Activated CD8-positive, alpha-beta T cell treated with anti-CD3 and anti-CD28 coated beads, Interleukin-2, amount 10 ng/mL, durations not matched to agents 7 days and 5 days (primary cell): ENCODE measurements at regions not wholly inside any gene's neighbourhood (a gene's known extent, or its start where the extent isn't known, plus 50 kb on each side); places are given as distances from the start of the nearest gene placed in this dataset.

Source experiments
- ATAC-seq: fragments of 150-1000 bp; cut with Tn5 transposase; one replicate; pipeline ENCODE4 v1.10.0; 2021; ENCODE audit warnings: moderate library complexity
- CTCF ChIA-PET: fragments of 350-600 bp; sonication (Branson Sonifier 250); formaldehyde crosslinking; loops from one replicate; lab custom pipeline; 2021; ENCODE audit warnings: antibody characterized with exemption; lab: Charles Lee
- POLR2A ChIA-PET: fragments of 350-600 bp; sonication (Branson Sonifier 250); formaldehyde crosslinking; loops from one replicate; lab custom pipeline; 2021; ENCODE audit warnings: antibody characterized with exemption; lab: Charles Lee
- DNase-seq: peaks from one replicate; pipeline ENCODE4 v3.0.0-alpha.2; 2020
- H3K27ac Mint-ChIP-seq: one replicate; pipeline ENCODE4 v1.8.0; 2021; ENCODE audit warnings: mild to moderate bottlenecking, mixed read lengths
- H3K27me3 Mint-ChIP-seq: one replicate; pipeline ENCODE4 v1.8.0; 2021; ENCODE audit warnings: low read depth, mixed read lengths
- H3K36me3 Mint-ChIP-seq: one replicate; pipeline ENCODE4 v1.8.0; 2021; ENCODE audit warnings: low read depth, mixed read lengths
- H3K4me1 Mint-ChIP-seq: one replicate; pipeline ENCODE4 v1.8.0; 2021; ENCODE audit warnings: low read depth, mixed read lengths
- H3K4me3 Mint-ChIP-seq: one replicate; pipeline ENCODE4 v1.8.0; 2021; ENCODE audit warnings: mild to moderate bottlenecking, mixed read lengths
- H3K9me3 Mint-ChIP-seq: one replicate; pipeline ENCODE4 v1.8.0; 2022; ENCODE audit warnings: mixed read lengths; ENCODE audit not compliant: insufficient read depth

GRCh38 chr14:65224799-65225198 is 122.5 kb upstream of the MAX start:
- Mint-ChIP-seq H3K4me1 (peaks cover 74% of the 10 kb centered on the region), H3K36me3 (no peaks in the 10 kb centered on the region), H3K27me3 (no peaks in the 10 kb centered on the region), H3K9me3 (no peaks in the 10 kb centered on the region), H3K4me3 (peak overlapping the region; percentile 29), H3K27ac (peak overlapping the region; percentile 74)
- ChIA-PET POLR2A (interaction anchor here (0.8 to 1.8 kb wide), 2 partner anchors 55 to 187 kb away, joined by 3 to 8 read pairs; partner anchors contain the start of gene FUT8), CTCF (interaction anchor here (0.8 to 7.0 kb wide), 4 partner anchors 12 to 735 kb away, joined by 3 to 78 read pairs (median 3); partner anchors contain the start of gene FUT8)
- ATAC-seq (peak; percentile 26), DNase-seq (peak; percentile 32)

GRCh38 chr14:65225299-65226159 is 123.2 kb upstream of the MAX start:
- no peaks in the 10 kb centered on the region for H3K27me3 Mint-ChIP-seq
- H3K27ac Mint-ChIP-seq, result peak overlapping the region; percentile 74
- no peak overlapping the region for H3K4me3 Mint-ChIP-seq
- DNase-seq, result no peak
- H3K36me3 Mint-ChIP-seq, result no peaks in the 10 kb centered on the region
- CTCF ChIA-PET, result interaction anchor here (0.8 to 7.0 kb wide), 8 partner anchors 10 to 735 kb away, joined by 3 to 78 read pairs (median 4); partner anchors contain the start of gene FUT8
- no peaks in the 10 kb centered on the region for H3K9me3 Mint-ChIP-seq
- ATAC-seq, result no peak
- POLR2A ChIA-PET, result interaction anchor here (0.8 to 1.8 kb wide), 2 partner anchors 56 to 186 kb away, joined by 3 to 8 read pairs; partner anchors contain the start of gene FUT8
- peaks cover 82% of the 10 kb centered on the region for H3K4me1 Mint-ChIP-seq

- Mint-ChIP-seq H3K27me3 (no peaks in the 10 kb centered on the region), H3K36me3 (no peaks in the 10 kb centered on the region), H3K4me3 (no peak overlapping the region), H3K27ac (no peak overlapping the region), H3K9me3 (no peaks in the 10 kb centered on the region), H3K4me1 (peaks cover 75% of the 10 kb centered on the region)
- ATAC-seq, result no peak
- ChIA-PET POLR2A (interaction anchor here (0.6 kb wide), 1 partner anchor 185 kb away, joined by 3 read pairs; the partner anchor contains the start of gene FUT8), CTCF (interaction anchor here (0.7 to 7.0 kb wide), 5 partner anchors 63 to 734 kb away, joined by 3 to 78 read pairs (median 5); partner anchors contain the start of gene FUT8)
- no peak for DNase-seq
Measured at GRCh38 chr14:65226824-65227604, 124.7 kb upstream of the MAX start.

GRCh38 chr14:65228436-65228835 is 126.1 kb upstream of the MAX start:
- no peak overlapping the region for H3K4me3 Mint-ChIP-seq
- H3K27ac Mint-ChIP-seq, result peak overlapping the region; percentile 4
- H3K27me3 Mint-ChIP-seq, result peaks cover 2% of the 10 kb centered on the region
- ATAC-seq, result no peak
- H3K9me3 Mint-ChIP-seq, result no peaks in the 10 kb centered on the region
- no peak for DNase-seq
- CTCF ChIA-PET, result interaction anchor here (1.5 kb wide), 1 partner anchor 64 kb away, joined by 4 read pairs; no protein-coding TSS in a partner anchor
- H3K36me3 Mint-ChIP-seq, result no peaks in the 10 kb centered on the region
- H3K4me1 Mint-ChIP-seq, result peaks cover 62% of the 10 kb centered on the region
- POLR2A ChIA-PET, result interaction anchor here (1.9 kb wide), 1 partner anchor 183 kb away, joined by 6 read pairs; the partner anchor contains the start of gene FUT8

- no peaks in the 10 kb centered on the region for H3K9me3 Mint-ChIP-seq
- H3K36me3 Mint-ChIP-seq, result no peaks in the 10 kb centered on the region
- no peak for DNase-seq
- ChIA-PET POLR2A (interaction anchor here (0.8 to 1.9 kb wide), 2 partner anchors 15 to 183 kb away, joined by 3 to 6 read pairs; partner anchors contain the start of gene FUT8), CTCF (interaction anchor here (1.1 to 1.5 kb wide), 2 partner anchors 15 to 65 kb away, joined by 3 to 4 read pairs; no protein-coding TSS in a partner anchor)
- H3K27ac Mint-ChIP-seq, result peak overlapping the region; percentile 97
- H3K4me1 Mint-ChIP-seq, result peaks cover 55% of the 10 kb centered on the region
- no peak for ATAC-seq
- H3K4me3 Mint-ChIP-seq, result peak overlapping the region; percentile 81
- peaks cover 5% of the 10 kb centered on the region for H3K27me3 Mint-ChIP-seq
Measured at GRCh38 chr14:65228956-65229747, 126.8 kb upstream of the MAX start.

GRCh38 chr14:65229748-65230728 is 127.7 kb upstream of the MAX start:
- H3K4me1 Mint-ChIP-seq, result peaks cover 48% of the 10 kb centered on the region
- no peaks in the 10 kb centered on the region for H3K36me3 Mint-ChIP-seq

GRCh38 chr14:65231286-65231980 is 129.1 kb upstream of the MAX start:
- DNase-seq, result no peak
- ChIA-PET POLR2A (interaction anchor here (2.2 kb wide), 1 partner anchor 180 kb away, joined by 8 read pairs; the partner anchor contains the start of gene FUT8), CTCF (interaction anchor here (0.8 to 1.0 kb wide), 2 partner anchors 10 to 67 kb away, joined by 3 read pairs; no protein-coding TSS in a partner anchor)
- peaks cover 3% of the 10 kb centered on the region for H3K36me3 Mint-ChIP-seq
- no peak overlapping the region for H3K4me3 Mint-ChIP-seq
- H3K4me1 Mint-ChIP-seq, result peaks cover 34% of the 10 kb centered on the region
- no peaks in the 10 kb centered on the region for H3K9me3 Mint-ChIP-seq
- peaks cover 5% of the 10 kb centered on the region for H3K27me3 Mint-ChIP-seq
- no peak overlapping the region for H3K27ac Mint-ChIP-seq
- ATAC-seq, result no peak

More at GRCh38 chr14:65229748-65230728, 127.7 kb upstream of the MAX start:
- Mint-ChIP-seq H3K27me3 (peaks cover 5% of the 10 kb centered on the region), H3K9me3 (no peaks in the 10 kb centered on the region), H3K27ac (peak overlapping the region; percentile 97), H3K4me3 (peak overlapping the region; percentile 81)
- ATAC-seq (peak; percentile 91), DNase-seq (peak; percentile 65)
- POLR2A ChIA-PET, result interaction anchor here (0.8 to 2.2 kb wide), 3 partner anchors 16 to 182 kb away, joined by 3 to 8 read pairs (median 6); partner anchors contain the start of gene FUT8
- CTCF ChIA-PET, result interaction anchor here (1.1 to 1.5 kb wide), 2 partner anchors 14 to 66 kb away, joined by 3 to 4 read pairs; no protein-coding TSS in a partner anchor

- Mint-ChIP-seq H3K4me1 (peaks cover 11% of the 10 kb centered on the region), H3K27me3 (peaks cover 5% of the 10 kb centered on the region), H3K27ac (no peak overlapping the region), H3K9me3 (no peaks in the 10 kb centered on the region), H3K4me3 (no peak overlapping the region), H3K36me3 (peaks cover 3% of the 10 kb centered on the region)
- no peak for DNase-seq
- ATAC-seq, result no peak
- CTCF ChIA-PET, result no interaction called here
- POLR2A ChIA-PET, result no interaction called here
Measured at GRCh38 chr14:65234752-65235361, 132.5 kb upstream of the MAX start.
